Hypothalamus (tissue), 51 donors: ENCODE measurements at regions not wholly inside any gene's neighbourhood (a gene's known extent, or its start where the extent isn't known, plus 50 kb on each side); places are given as distances from the start of the nearest gene placed in this dataset.
"Not testable (repeated sequence)": the region's sequence is repeated elsewhere in the genome, so short reads cannot be mapped to it uniquely, and the experiment has no call there.

Experiments
- DNase-seq, 51 donors: peaks; one replicate each; lab custom pipeline; 2025; lab: John Stamatoyannopoulos, UW

GRCh38 chr5:103901885-103902284 lies 339.3 kb upstream of the NUDT12 start:
- no peak for DNase-seq

- DNase-seq = no peak
These were observed 334.0 kb upstream of the NUDT12 start for GRCh38 chr5:103896593-103896992.

- no peak for DNase-seq
These were observed 333.1 kb upstream of the NUDT12 start for GRCh38 chr5:103895738-103896137.

- DNase-seq = peak in 30 of 51 donors; percentile 1 to 63 (median 24)
These were observed 332.3 kb upstream of the NUDT12 start for GRCh38 chr5:103894882-103895281.

GRCh38 chr5:103891151-103891550 lies 328.6 kb upstream of the NUDT12 start:
- peak in 8 of 51 donors; percentile 2 to 65 (median 19) for DNase-seq

- DNase-seq = peak in 1 of 51 donors; percentile 20
These were observed 327.7 kb upstream of the NUDT12 start for GRCh38 chr5:103890313-103890712.

- DNase-seq = no peak
These were observed 327.1 kb upstream of the NUDT12 start for GRCh38 chr5:103889500-103890209.

- no peak for DNase-seq
These were observed 324.2 kb upstream of the NUDT12 start for GRCh38 chr5:103886826-103887225.

- no peak for DNase-seq
These were observed 320.6 kb upstream of the NUDT12 start for GRCh38 chr5:103883143-103883542.

- DNase-seq = no peak
These were observed 319.0 kb upstream of the NUDT12 start for GRCh38 chr5:103881560-103881959.

GRCh38 chr5:103867857-103868598 lies 305.4 kb upstream of the NUDT12 start:
- no peak for DNase-seq

- no peak for DNase-seq
These were observed 303.6 kb upstream of the NUDT12 start for GRCh38 chr5:103866169-103866568.

GRCh38 chr5:103862398-103862797 lies 299.8 kb upstream of the NUDT12 start:
- no peak for DNase-seq

GRCh38 chr5:103860327-103860726 lies 297.7 kb upstream of the NUDT12 start:
- DNase-seq = no peak

- not testable (repeated sequence) for DNase-seq
These were observed 295.8 kb upstream of the NUDT12 start for GRCh38 chr5:103858367-103858766.

- no peak for DNase-seq
These were observed 288.5 kb upstream of the NUDT12 start for GRCh38 chr5:103851091-103851490.

GRCh38 chr5:103849934-103850333 lies 287.3 kb upstream of the NUDT12 start:
- no peak for DNase-seq

- no peak for DNase-seq
These were observed 284.5 kb upstream of the NUDT12 start for GRCh38 chr5:103847060-103847459.

GRCh38 chr5:103842936-103843335 lies 280.3 kb upstream of the NUDT12 start:
- no peak for DNase-seq

- no peak for DNase-seq
These were observed 278.0 kb upstream of the NUDT12 start for GRCh38 chr5:103840600-103840999.

- DNase-seq = no peak
These were observed 271.6 kb upstream of the NUDT12 start for GRCh38 chr5:103834216-103834615.

- no peak for DNase-seq
These were observed 267.0 kb upstream of the NUDT12 start for GRCh38 chr5:103829585-103829984.
